Neural crest cell (in vitro differentiated cells): ENCODE measurements at regions not wholly inside any gene's neighbourhood (a gene's known extent, or its start where the extent isn't known, plus 50 kb on each side); places are given as distances from the start of the nearest gene placed in this dataset.

Experiments
- DNase-seq: peaks from one replicate; pipeline ENCODE4 v3.0.0; 2021; ENCODE audit warnings: low read depth, mixed read lengths, low spot score
- H3K27ac Mint-ChIP-seq: one replicate; pipeline ENCODE4 v1.8.0; 2021; ENCODE audit warnings: mild to moderate bottlenecking, mixed read lengths; ENCODE audit not compliant: unreplicated experiment
- H3K27me3 Mint-ChIP-seq: 2 replicates; pipeline ENCODE4 v1.8.0; 2021; ENCODE audit warnings: low read depth, mild to moderate bottlenecking, mixed read lengths
- H3K36me3 Mint-ChIP-seq: 2 replicates; pipeline ENCODE4 v1.8.0; 2021; ENCODE audit warnings: low read depth, mild to moderate bottlenecking, mixed read lengths
- H3K4me1 Mint-ChIP-seq: 2 replicates; pipeline ENCODE4 v1.8.0; 2021; ENCODE audit warnings: mixed read lengths
- H3K4me3 Mint-ChIP-seq: one replicate; pipeline ENCODE4 v1.8.0; 2021; ENCODE audit warnings: mild to moderate bottlenecking, mixed read lengths
- H3K9me3 Mint-ChIP-seq: 2 replicates; pipeline ENCODE4 v1.8.0; 2021; ENCODE audit warnings: mixed read lengths
- TF ChIP-seq, protein P1 (sequence below): fragments of 200-600 bp; sonication (generic); conservative IDR thresholded peaks from 2 replicates; pipeline ENCODE4 v1.5.0; 2021; ENCODE audit warnings: antibody characterized with exemption, mild to moderate bottlenecking

DNA sequence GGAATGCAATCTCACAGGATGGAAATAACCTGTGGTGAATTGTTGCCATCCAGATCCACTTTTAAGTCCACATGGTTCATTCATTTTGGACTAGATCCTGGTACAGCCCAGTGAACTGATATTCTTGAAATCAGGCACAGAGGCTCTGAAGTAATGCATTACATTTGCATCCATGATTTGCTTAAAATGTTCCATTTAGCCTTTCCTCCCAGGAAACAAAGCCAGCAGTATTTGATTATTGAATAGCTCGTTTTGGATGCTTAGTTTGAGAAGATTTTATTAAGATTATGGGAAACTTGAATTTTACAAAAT, 995.8 kb upstream of the CDH2 start:
- H3K27ac Mint-ChIP-seq: no peak overlapping the region
- H3K27me3 Mint-ChIP-seq: no peaks in the 10 kb centered on the region
- peaks cover 8% of the 10 kb centered on the region for H3K9me3 Mint-ChIP-seq
- no peaks in the 10 kb centered on the region for H3K36me3 Mint-ChIP-seq
- TF ChIP-seq, protein P1, sequence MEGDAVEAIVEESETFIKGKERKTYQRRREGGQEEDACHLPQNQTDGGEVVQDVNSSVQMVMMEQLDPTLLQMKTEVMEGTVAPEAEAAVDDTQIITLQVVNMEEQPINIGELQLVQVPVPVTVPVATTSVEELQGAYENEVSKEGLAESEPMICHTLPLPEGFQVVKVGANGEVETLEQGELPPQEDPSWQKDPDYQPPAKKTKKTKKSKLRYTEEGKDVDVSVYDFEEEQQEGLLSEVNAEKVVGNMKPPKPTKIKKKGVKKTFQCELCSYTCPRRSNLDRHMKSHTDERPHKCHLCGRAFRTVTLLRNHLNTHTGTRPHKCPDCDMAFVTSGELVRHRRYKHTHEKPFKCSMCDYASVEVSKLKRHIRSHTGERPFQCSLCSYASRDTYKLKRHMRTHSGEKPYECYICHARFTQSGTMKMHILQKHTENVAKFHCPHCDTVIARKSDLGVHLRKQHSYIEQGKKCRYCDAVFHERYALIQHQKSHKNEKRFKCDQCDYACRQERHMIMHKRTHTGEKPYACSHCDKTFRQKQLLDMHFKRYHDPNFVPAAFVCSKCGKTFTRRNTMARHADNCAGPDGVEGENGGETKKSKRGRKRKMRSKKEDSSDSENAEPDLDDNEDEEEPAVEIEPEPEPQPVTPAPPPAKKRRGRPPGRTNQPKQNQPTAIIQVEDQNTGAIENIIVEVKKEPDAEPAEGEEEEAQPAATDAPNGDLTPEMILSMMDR: no peak
- H3K4me3 Mint-ChIP-seq: no peak overlapping the region
- no peak for DNase-seq
- no peaks in the 10 kb centered on the region for H3K4me1 Mint-ChIP-seq

DNA sequence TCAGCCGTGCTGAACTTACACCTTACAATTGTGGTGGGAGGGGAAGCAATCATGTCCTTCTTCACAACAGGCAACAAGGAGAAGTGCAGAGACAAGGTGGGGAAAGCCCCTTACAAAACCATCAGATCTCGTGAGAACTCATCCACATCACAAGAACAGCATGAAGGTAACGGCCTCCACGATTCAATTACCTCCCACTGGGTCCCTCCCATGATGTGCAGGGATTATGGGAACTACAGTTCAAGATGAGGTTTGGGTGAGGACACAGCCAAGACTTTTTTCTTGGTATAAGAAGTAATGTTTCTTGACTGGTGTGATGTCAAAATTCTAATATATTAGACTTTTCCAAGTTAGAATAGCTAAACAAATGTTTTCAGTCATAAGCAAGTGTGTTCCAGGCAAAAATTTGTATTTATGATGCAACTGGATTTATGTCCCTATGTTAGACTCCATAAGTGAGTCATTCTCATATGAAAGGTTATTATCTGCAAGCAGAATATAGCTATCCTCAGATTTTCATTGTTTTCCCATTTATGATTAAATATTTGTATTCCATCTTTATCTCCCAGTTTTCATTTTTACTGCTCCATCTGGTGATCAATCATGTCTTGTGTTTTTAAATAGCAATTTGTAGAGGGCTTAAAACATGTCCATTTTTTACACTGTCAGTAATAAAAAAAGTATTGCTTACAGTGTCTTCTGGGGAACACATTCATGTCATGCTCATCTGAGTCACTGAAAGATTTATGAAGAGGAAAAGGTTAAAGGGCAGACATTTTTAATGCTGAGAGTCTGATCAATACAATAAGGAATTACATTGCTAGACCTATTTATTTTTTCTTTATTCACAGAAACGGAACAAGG, 995.2 kb upstream of the CDH2 start:
- no peak for DNase-seq
- Mint-ChIP-seq H3K27me3 (no peaks in the 10 kb centered on the region), H3K27ac (no peak overlapping the region), H3K36me3 (no peaks in the 10 kb centered on the region), H3K9me3 (peaks cover 10% of the 10 kb centered on the region), H3K4me3 (no peak overlapping the region), H3K4me1 (no peaks in the 10 kb centered on the region)
- TF ChIP-seq, protein P1: no peak

DNA sequence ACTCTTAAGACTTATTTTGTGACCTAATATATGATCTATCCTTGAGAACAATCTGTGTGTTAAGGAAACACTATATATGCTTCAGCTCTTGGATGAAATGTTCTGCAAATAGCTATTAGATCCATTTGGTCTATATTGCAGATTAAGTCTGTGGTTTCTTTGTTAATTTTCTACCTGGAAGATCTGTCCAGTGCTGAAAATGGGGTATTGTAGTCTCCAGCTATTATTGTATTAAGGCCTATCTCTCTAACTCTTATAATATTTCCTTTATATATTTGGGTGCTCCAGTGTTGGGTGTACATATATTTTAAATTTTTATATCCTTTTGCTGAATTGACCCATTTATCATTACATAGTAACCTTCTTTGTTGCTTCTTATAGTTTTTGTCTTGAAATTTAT, 992.7 kb upstream of the CDH2 start:
- H3K27me3 Mint-ChIP-seq: no peaks in the 10 kb centered on the region
- no peaks in the 10 kb centered on the region for H3K4me1 Mint-ChIP-seq
- TF ChIP-seq, protein P1: no peak
- H3K9me3 Mint-ChIP-seq: peaks cover 10% of the 10 kb centered on the region
- H3K27ac Mint-ChIP-seq: no peak overlapping the region
- H3K36me3 Mint-ChIP-seq: no peaks in the 10 kb centered on the region
- no peak for DNase-seq
- H3K4me3 Mint-ChIP-seq: no peak overlapping the region

DNA sequence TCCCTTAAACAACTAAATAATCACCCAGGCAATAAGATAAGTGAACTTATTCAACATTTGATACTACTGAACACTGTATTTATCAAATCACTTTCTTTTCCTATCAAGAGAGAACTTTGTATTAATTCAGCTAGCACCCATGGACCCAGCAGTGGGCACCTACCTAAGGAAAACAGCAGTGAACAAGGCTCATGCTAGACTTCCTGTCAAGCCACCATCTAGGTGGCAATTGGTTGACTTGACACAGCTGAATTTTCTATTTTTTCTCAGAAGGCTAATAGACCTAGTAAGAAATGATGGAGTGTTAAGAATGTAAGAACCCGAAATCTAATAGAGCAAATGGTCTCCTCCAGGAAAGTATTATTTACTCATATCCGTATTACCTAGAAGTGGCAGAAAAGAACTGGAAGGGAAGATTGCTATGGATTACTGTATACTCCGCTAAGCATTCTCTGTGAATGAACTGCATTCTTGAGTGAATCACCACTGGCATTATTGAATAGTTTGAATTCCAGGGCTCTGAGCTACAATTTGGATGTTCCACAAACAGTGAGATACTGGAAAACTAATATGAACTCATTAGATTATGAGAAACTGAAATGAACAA, 988.2 kb upstream of the CDH2 start:
- TF ChIP-seq, protein P1: no peak
- Mint-ChIP-seq H3K27me3 (no peaks in the 10 kb centered on the region), H3K9me3 (peaks cover 10% of the 10 kb centered on the region), H3K4me1 (no peaks in the 10 kb centered on the region), H3K36me3 (no peaks in the 10 kb centered on the region), H3K4me3 (no peak overlapping the region), H3K27ac (no peak overlapping the region)
- DNase-seq: no peak

DNA sequence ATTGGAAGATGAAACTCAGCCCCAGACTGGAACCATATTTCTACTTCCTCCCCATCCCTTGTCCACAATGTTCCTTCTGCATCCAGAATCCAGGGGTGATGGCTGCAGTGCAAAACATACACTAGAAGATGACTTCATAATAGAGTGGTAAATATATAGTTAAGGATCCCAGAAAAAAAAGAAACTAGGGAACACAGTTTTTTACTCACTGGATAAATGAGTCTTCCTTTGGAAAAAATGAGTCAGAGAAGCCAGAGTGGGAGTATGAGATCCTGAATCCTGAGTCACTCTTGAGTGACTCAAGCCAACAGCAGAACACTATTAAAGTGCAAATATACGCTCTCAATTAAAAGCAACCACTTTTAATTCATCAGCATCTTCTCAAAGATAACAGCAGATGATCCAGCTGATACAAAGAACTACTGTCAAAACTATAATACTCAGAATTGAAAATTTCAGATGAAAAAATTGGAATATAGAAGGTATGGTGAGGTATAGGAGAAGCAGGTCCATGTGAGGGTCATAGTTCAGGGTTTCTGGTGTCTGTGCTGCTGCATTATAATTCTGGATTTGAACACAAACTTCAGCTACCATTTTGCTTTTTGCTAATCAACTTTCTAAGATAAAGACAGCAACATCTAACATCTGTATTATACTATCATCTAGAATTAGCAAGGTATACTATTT, 987.2 kb upstream of the CDH2 start:
- no peaks in the 10 kb centered on the region for H3K27me3 Mint-ChIP-seq
- DNase-seq: no peak
- H3K36me3 Mint-ChIP-seq: no peaks in the 10 kb centered on the region
- no peak overlapping the region for H3K4me3 Mint-ChIP-seq
- no peaks in the 10 kb centered on the region for H3K4me1 Mint-ChIP-seq
- H3K27ac Mint-ChIP-seq: no peak overlapping the region
- TF ChIP-seq, protein P1: no peak
- peaks cover 10% of the 10 kb centered on the region for H3K9me3 Mint-ChIP-seq
